ACC112 (cell line): ENCODE measurements at regions not wholly inside any gene's neighbourhood (a gene's known extent, or its start where the extent isn't known, plus 50 kb on each side); places are given as distances from the start of the nearest gene placed in this dataset.

ENCODE experiments used
- H2AFZ ChIP-seq: fragments of 200-600 bp; sonication (generic); one replicate; pipeline ENCODE4 v1.6.0; 2017; ENCODE audit warnings: antibody characterized with exemption, low read length; ENCODE audit not compliant: unreplicated experiment
- H3K27ac ChIP-seq: fragments of 200-600 bp; sonication (generic); 2 replicates; pipeline ENCODE4 v1.5.1; 2014; ENCODE audit warnings: low read depth, mild to moderate bottlenecking, antibody characterized with exemption, low read length, moderate library complexity
- H3K27me3 ChIP-seq: fragments of 200-600 bp; sonication (generic); 2 replicates; pipeline ENCODE4 v1.6.1; 2014; ENCODE audit warnings: mild to moderate bottlenecking, antibody characterized with exemption, low read length, moderate library complexity, mixed read lengths; ENCODE audit not compliant: insufficient read depth
- H3K36me3 ChIP-seq: fragments of 200-600 bp; sonication (generic); 2 replicates; pipeline ENCODE4 v1.6.1; 2016; ENCODE audit warnings: mild to moderate bottlenecking, antibody characterized with exemption, low read length, moderate library complexity, mixed read lengths; ENCODE audit not compliant: insufficient read depth
- H3K4me1 ChIP-seq: fragments of 200-600 bp; sonication (generic); one replicate; pipeline ENCODE4 v1.6.1; 2016; ENCODE audit warnings: low read length, mixed read lengths; ENCODE audit not compliant: insufficient read depth, unreplicated experiment, control insufficient read depth
- H3K4me3 ChIP-seq: fragments of 200-600 bp; sonication (generic); 2 replicates; pipeline ENCODE4 v1.5.1; 2014; ENCODE audit warnings: mild to moderate bottlenecking, low read depth, low read length
- H3K79me2 ChIP-seq: fragments of 200-600 bp; sonication (generic); one replicate; pipeline ENCODE4 v1.6.0; 2016; ENCODE audit warnings: low read length; ENCODE audit not compliant: control insufficient read depth, unreplicated experiment, insufficient read depth

DNA sequence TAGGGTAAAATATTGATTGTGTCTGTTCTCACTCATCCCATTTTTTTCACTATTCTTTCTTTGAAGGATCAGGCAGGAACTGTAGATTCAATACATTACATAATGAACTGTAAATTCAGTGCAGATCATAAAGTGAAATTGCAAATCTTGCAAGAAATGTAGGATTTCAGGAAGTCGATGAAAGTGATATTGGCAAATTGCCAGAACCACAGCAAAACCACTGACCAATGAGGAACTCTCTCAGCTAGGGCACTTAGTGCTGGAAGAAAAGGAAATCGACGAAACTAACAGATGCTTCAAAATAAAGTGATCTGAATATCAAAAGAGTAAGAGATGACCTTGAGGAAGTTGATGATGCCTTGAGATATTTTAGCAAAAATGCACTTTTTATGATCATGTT lies 157.6 kb downstream of the AACS start:
- H3K4me1 ChIP-seq = no peaks in the 10 kb centered on the region
- no peak overlapping the region for H2AFZ ChIP-seq
- no peak overlapping the region for H3K4me3 ChIP-seq
- no peaks in the 10 kb centered on the region for H3K79me2 ChIP-seq
- H3K36me3 ChIP-seq = no peaks in the 10 kb centered on the region
- no peak overlapping the region for H3K27ac ChIP-seq
- H3K27me3 ChIP-seq = peaks cover 14% of the 10 kb centered on the region; the same call in 1 of the 2 replicates

- Histone ChIP-seq H3K36me3 (no peaks in the 10 kb centered on the region), H3K4me3 (no peak overlapping the region), H3K27ac (no peak overlapping the region), H2AFZ (no peak overlapping the region), H3K27me3 (peaks cover 10% of the 10 kb centered on the region; the same call in 1 of the 2 replicates), H3K79me2 (no peaks in the 10 kb centered on the region), H3K4me1 (no peaks in the 10 kb centered on the region)
These were observed 160.4 kb downstream of the AACS start for GRCh38 chr12:125225641-125226040.

DNA sequence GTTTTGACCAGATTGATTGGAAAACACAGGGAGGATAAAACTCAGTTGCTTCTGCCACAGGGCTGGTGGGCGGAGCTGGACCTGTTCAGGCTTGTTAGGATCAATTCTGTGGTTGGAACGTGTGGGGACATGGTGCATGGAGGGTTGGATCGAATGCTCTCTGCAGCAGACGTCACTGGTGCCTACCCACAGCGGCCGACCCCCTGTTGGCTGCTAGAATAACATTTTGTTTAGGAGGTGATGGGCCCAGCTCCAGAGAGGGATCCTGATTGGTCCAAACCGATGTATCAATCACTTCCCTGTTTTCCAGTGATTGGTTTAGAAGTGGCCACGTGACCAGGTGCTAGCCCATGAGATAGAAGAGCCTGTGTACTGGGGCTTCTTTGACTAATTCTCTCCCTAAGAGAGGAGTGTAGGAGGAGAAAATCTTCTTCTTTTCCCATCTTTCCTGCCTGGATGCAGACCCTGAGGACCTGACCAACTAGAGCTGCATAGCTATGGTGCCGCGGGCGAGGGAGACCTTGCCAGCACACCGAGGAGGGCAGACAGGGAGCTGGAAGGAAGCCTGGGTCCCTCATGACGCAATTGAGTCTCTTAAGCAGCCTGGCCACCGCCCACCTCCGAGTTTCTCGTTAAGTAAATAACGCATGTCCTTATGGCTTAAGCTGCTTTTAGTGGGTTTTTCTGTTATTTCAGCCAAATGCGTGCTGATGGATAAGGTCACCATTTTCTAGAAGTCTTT lies 163.5 kb downstream of the AACS start:
- no peaks in the 10 kb centered on the region for H3K27me3 ChIP-seq
- H3K4me1 ChIP-seq = no peaks in the 10 kb centered on the region
- H3K79me2 ChIP-seq = no peaks in the 10 kb centered on the region
- no peak overlapping the region for H3K4me3 ChIP-seq
- H2AFZ ChIP-seq = no peak overlapping the region
- H3K27ac ChIP-seq = no peak overlapping the region
- H3K36me3 ChIP-seq = no peaks in the 10 kb centered on the region

- Histone ChIP-seq H3K79me2 (no peaks in the 10 kb centered on the region), H3K4me3 (no peak overlapping the region), H3K4me1 (no peaks in the 10 kb centered on the region), H2AFZ (no peak overlapping the region), H3K27ac (no peak overlapping the region), H3K27me3 (no peaks in the 10 kb centered on the region), H3K36me3 (no peaks in the 10 kb centered on the region)
These were observed 164.8 kb downstream of the AACS start for GRCh38 chr12:125229878-125230530.

DNA sequence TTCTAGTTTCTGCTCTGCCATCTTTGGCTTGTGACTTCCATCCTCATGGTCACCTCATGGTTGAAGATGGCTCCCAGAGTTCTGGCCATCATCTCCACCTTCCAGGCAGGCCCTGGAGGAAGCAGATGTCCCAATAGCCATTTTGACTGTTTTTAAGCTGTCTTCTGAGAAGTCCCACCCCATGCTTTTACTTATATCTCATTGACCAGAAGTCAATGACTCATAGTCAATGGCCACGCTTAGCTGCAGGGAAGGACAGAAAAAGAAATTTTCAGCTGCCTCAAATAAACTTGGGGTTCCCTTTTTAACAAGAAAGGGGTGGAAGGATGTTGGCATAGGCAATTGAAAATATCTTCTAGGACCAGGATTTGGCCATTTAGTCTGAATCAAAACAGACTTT lies 168.1 kb downstream of the AACS start:
- no peak overlapping the region for H3K27ac ChIP-seq
- no peaks in the 10 kb centered on the region for H3K4me1 ChIP-seq
- H3K79me2 ChIP-seq = no peaks in the 10 kb centered on the region
- H3K36me3 ChIP-seq = no peaks in the 10 kb centered on the region
- H3K27me3 ChIP-seq = no peaks in the 10 kb centered on the region
- H2AFZ ChIP-seq = no peak overlapping the region
- H3K4me3 ChIP-seq = no peak overlapping the region

- no peaks in the 10 kb centered on the region for H3K79me2 ChIP-seq
These were observed 174.3 kb downstream of the AACS start for GRCh38 chr12:125239563-125239962.

GRCh38 chr12:125240717-125241116 lies 175.5 kb downstream of the AACS start:
- H3K4me3 ChIP-seq = no peak overlapping the region
- no peak overlapping the region for H2AFZ ChIP-seq
- no peaks in the 10 kb centered on the region for H3K4me1 ChIP-seq
- no peaks in the 10 kb centered on the region for H3K79me2 ChIP-seq
- H3K36me3 ChIP-seq = no peaks in the 10 kb centered on the region
- H3K27ac ChIP-seq = no peak overlapping the region
- peaks cover 4% of the 10 kb centered on the region; the same call in 1 of the 2 replicates for H3K27me3 ChIP-seq

More at GRCh38 chr12:125239563-125239962, 174.3 kb downstream of the AACS start:
- H3K27ac ChIP-seq = no peak overlapping the region
- H3K4me3 ChIP-seq = no peak overlapping the region
- peaks cover 4% of the 10 kb centered on the region; the same call in 1 of the 2 replicates for H3K27me3 ChIP-seq
- no peaks in the 10 kb centered on the region for H3K4me1 ChIP-seq
- no peaks in the 10 kb centered on the region for H3K36me3 ChIP-seq
- H2AFZ ChIP-seq = no peak overlapping the region

GRCh38 chr12:125243811-125244210 lies 178.6 kb downstream of the AACS start:
- Histone ChIP-seq H3K27me3 (peaks cover 16% of the 10 kb centered on the region), H3K4me1 (no peaks in the 10 kb centered on the region), H3K79me2 (no peaks in the 10 kb centered on the region), H3K27ac (no peak overlapping the region), H2AFZ (no peak overlapping the region), H3K4me3 (no peak overlapping the region), H3K36me3 (no peaks in the 10 kb centered on the region)

GRCh38 chr12:125244338-125244737 lies 179.1 kb downstream of the AACS start:
- Histone ChIP-seq H3K79me2 (no peaks in the 10 kb centered on the region), H3K27ac (no peak overlapping the region), H3K4me3 (no peak overlapping the region), H3K27me3 (peaks cover 16% of the 10 kb centered on the region), H2AFZ (no peak overlapping the region), H3K36me3 (no peaks in the 10 kb centered on the region), H3K4me1 (no peaks in the 10 kb centered on the region)

GRCh38 chr12:125245581-125246557 lies 180.6 kb downstream of the AACS start:
- no peaks in the 10 kb centered on the region for H3K79me2 ChIP-seq

More at GRCh38 chr12:125245581-125246557, 180.6 kb downstream of the AACS start:
- Histone ChIP-seq H3K27ac (no peak overlapping the region), H3K4me3 (no peak overlapping the region), H3K4me1 (no peaks in the 10 kb centered on the region), H3K27me3 (peaks cover 20% of the 10 kb centered on the region), H3K36me3 (no peaks in the 10 kb centered on the region), H2AFZ (no peak overlapping the region)
